GM12878 (cell line): ENCODE measurements at regions not wholly inside any gene's neighbourhood (a gene's known extent, or its start where the extent isn't known, plus 50 kb on each side); places are given as distances from the start of the nearest gene placed in this dataset.

ENCODE experiments used
- ATAC-seq: fragments of 200-7000 bp; cut with Tn5 transposase; 3 replicates; pipeline ENCODE4 v1.9.1; 2020; ENCODE audit warnings: mild to moderate bottlenecking, moderate library complexity
- BruUV-seq: library from RNA; stranded (reverse); fragments of 400-500 nt; replicated peaks from 2 replicates; lab custom pipeline; 2021; lab: Mats Ljungman, UMichigan
- CTCF ChIA-PET: fragments of 300-600 bp; sonication (Branson Sonifier 250); formaldehyde crosslinking; extraction: SDS; loops from one replicate; lab custom pipeline; 2021; ENCODE audit warnings: inconsistent platforms; lab: Yijun Ruan, JAX
- POLR2A ChIA-PET: fragments of 350-600 bp; formaldehyde crosslinking; extraction: SDS; loops from one replicate; lab custom pipeline; 2021; ENCODE audit warnings: inconsistent platforms; lab: Charles Lee
- RAD21 ChIA-PET: fragments of 300-600 bp; sonication (Branson Sonifier 250); formaldehyde crosslinking; loops from one replicate; lab custom pipeline; 2023; ENCODE audit warnings: antibody characterized with exemption; ENCODE audit not compliant: unreplicated experiment; lab: Charles Lee
- SMC1A ChIA-PET: fragments of 300-600 bp; sonication (Branson Sonifier 250); formaldehyde crosslinking; loops from one replicate; lab custom pipeline; 2023; ENCODE audit not compliant: unreplicated experiment, uncharacterized antibody; lab: Charles Lee
- DNase-seq: peaks from one replicate; pipeline ENCODE4 v3.0.0-alpha.2; 2011; ENCODE audit warnings: low read depth, low spot score
- FAIRE-seq: peaks from 3 replicates; lab custom pipeline; 2011; peaks lifted over from hg19 to GRCh38; lab: Jason Lieb, UNC
- H2AFZ ChIP-seq: 2 replicates; pipeline ENCODE4 v1.6.0; 2011; ENCODE audit warnings: low read depth, low read length, control low read depth; ENCODE audit not compliant: control insufficient read depth
- H3K27ac ChIP-seq: 2 replicates; pipeline ENCODE4 v1.5.1; 2011; ENCODE audit warnings: control low read depth; ENCODE audit not compliant: control insufficient read depth, insufficient read depth
- H3K27me3 ChIP-seq, 2 experiments: replicated peaks in 1 of 2; 2 replicates each; pipeline versions ENCODE4 v1.6.0 to v1.6.1; 2011; ENCODE audit warnings: low read length in 1 of 2; ENCODE audit not compliant: control insufficient read depth in 2 of 2, insufficient read depth in 2 of 2
- H3K36me3 ChIP-seq, 2 experiments: 2 replicates each; pipeline ENCODE4 v1.5.1; 2011; ENCODE audit warnings: low read length in 1 of 2; ENCODE audit not compliant: control insufficient read depth in 2 of 2, insufficient read depth in 2 of 2
- H3K4me1 ChIP-seq: 2 replicates; pipeline ENCODE4 v1.6.1; 2011; ENCODE audit warnings: mild to moderate bottlenecking, low read length, moderate library complexity, mixed read lengths; ENCODE audit not compliant: control insufficient read depth, insufficient read depth
- H3K4me2 ChIP-seq: 2 replicates; pipeline ENCODE4 v1.6.0; 2011; ENCODE audit warnings: control low read depth; ENCODE audit not compliant: control insufficient read depth, insufficient read depth
- H3K4me3 ChIP-seq: fragments of 200-600 bp; sonication (generic); 2 replicates; pipeline ENCODE4 v1.5.1; 2016
- H3K79me2 ChIP-seq: 2 replicates; pipeline ENCODE4 v1.6.0; 2011; ENCODE audit warnings: low read length; ENCODE audit not compliant: control insufficient read depth, insufficient read depth
- H3K9ac ChIP-seq: 2 replicates; pipeline ENCODE4 v1.8.0; 2011; ENCODE audit warnings: low read length, control low read depth, mixed read lengths; ENCODE audit not compliant: control insufficient read depth, insufficient read depth
- H3K9me3 ChIP-seq: replicated peaks from 3 replicates; pipeline ENCODE4 v1.5.1; 2011; ENCODE audit warnings: mild to moderate bottlenecking, low read length; ENCODE audit not compliant: control insufficient read depth, insufficient read depth
- H4K20me1 ChIP-seq: 2 replicates; pipeline ENCODE4 v1.6.0; 2011; ENCODE audit not compliant: control insufficient read depth, insufficient read depth
- EP300 ChIP-seq, 2 experiments: fragments of 150-350 bp in 1 of 2; IDR thresholded peaks; 2 replicates each; pipeline ENCODE4 v1.6.1; 2011 to 2012; ENCODE audit warnings: low read depth in 2 of 2, low read length in 2 of 2, borderline replicate concordance in 1 of 2, improper control_type of control experiment in 1 of 2, inconsistent platforms in 1 of 2; ENCODE audit not compliant: control insufficient read depth in 1 of 2
- FOS ChIP-seq: IDR thresholded peaks from 3 replicates; pipeline ENCODE4 v1.6.1; 2011; ENCODE audit warnings: borderline replicate concordance; ENCODE audit not compliant: insufficient read length; ENCODE audit errors: extremely low read depth
- HDAC6 ChIP-seq: fragments of 200-600 bp; sonication (generic); IDR thresholded peaks from one replicate; pipeline ENCODE4 v1.8.0; 2017; ENCODE audit warnings: antibody characterized with exemption; ENCODE audit not compliant: unreplicated experiment
- KAT2A ChIP-seq: conservative IDR thresholded peaks from 2 replicates; pipeline ENCODE4 v1.6.1; 2011; ENCODE audit warnings: low read depth, low read length; ENCODE audit not compliant: control insufficient read depth
- KLF5 ChIP-seq: fragments of 450-650 bp; IDR thresholded peaks from 2 replicates; pipeline ENCODE4 v1.6.1; 2014; ENCODE audit warnings: mild to moderate bottlenecking; ENCODE audit not compliant: partially characterized antibody
- NFXL1 ChIP-seq: fragments of 450-650 bp; IDR thresholded peaks from 2 replicates; pipeline ENCODE4 v1.6.1; 2017; ENCODE audit warnings: antibody characterized with exemption, mild to moderate bottlenecking, borderline replicate concordance
- NRF1 ChIP-seq: conservative IDR thresholded peaks from 2 replicates; pipeline ENCODE4 v1.6.1; 2011; ENCODE audit warnings: mild to moderate bottlenecking, low read depth, low read length, improper control_type of control experiment
- RELA ChIP-seq: fragments of 450-650 bp; IDR thresholded peaks from 2 replicates; pipeline ENCODE4 v1.8.0; 2014; ENCODE audit warnings: borderline replicate concordance; ENCODE audit not compliant: partially characterized antibody
- SUZ12 ChIP-seq: fragments of 200-600 bp; sonication (generic); IDR thresholded peaks from one replicate; pipeline ENCODE4 v1.6.1; 2018; ENCODE audit warnings: antibody characterized with exemption, mild to moderate bottlenecking; ENCODE audit not compliant: unreplicated experiment
- WRNIP1 ChIP-seq: IDR thresholded peaks from 2 replicates; pipeline ENCODE4 v1.6.1; 2011; ENCODE audit warnings: low read depth, low read length, improper control_type of control experiment, borderline replicate concordance
- ZNF217 ChIP-seq: fragments of 450-650 bp; IDR thresholded peaks from 2 replicates; pipeline ENCODE4 v1.6.1; 2017; ENCODE audit warnings: antibody characterized with exemption, mild to moderate bottlenecking
- ZSCAN29 ChIP-seq: fragments of 450-650 bp; IDR thresholded peaks from 2 replicates; pipeline ENCODE4 v1.6.1; 2017; ENCODE audit warnings: mild to moderate bottlenecking, moderate library complexity
- WGBS: methylation state at CpG from one replicate; pipeline ENCODE4 v1.1.6; 2016; ENCODE audit warnings: low lambda C conversion rate; ENCODE audit not compliant: insufficient replicate concordance, insufficient coverage; ENCODE audit errors: missing lambda C conversion rate; 5-methylcytosine and 5-hydroxymethylcytosine counted together
- in situ Hi-C: fragments of 300-500 bp; cut with MboI; formaldehyde crosslinking; loops from 9 replicates; pipeline ENCODE4 v1.14.3; 2018; ENCODE audit warnings: mixed read lengths
- intact Hi-C: fragments of 100-400 bp; cut with micrococcal nuclease; formaldehyde crosslinking; loops from one replicate; pipeline ENCODE4 v1.14.2; 2022; ENCODE audit not compliant: unreplicated experiment
- TF ChIP-seq, protein P1 (sequence below): fragments of 450-650 bp; IDR thresholded peaks from 2 replicates; pipeline ENCODE4 v1.6.1; 2016; ENCODE audit warnings: mild to moderate bottlenecking, moderate library complexity, borderline replicate concordance
- TF ChIP-seq, protein P2 (sequence below): fragments of 450-650 bp; IDR thresholded peaks from 2 replicates; pipeline ENCODE4 v1.6.1; 2018; ENCODE audit warnings: borderline replicate concordance, mild to moderate bottlenecking; ENCODE audit not compliant: partially characterized antibody
- TF ChIP-seq, protein P3 (sequence below): IDR thresholded peaks from 2 replicates; pipeline ENCODE4 v1.6.1; 2012; ENCODE audit warnings: low read depth, low read length, improper control_type of control experiment

DNA sequence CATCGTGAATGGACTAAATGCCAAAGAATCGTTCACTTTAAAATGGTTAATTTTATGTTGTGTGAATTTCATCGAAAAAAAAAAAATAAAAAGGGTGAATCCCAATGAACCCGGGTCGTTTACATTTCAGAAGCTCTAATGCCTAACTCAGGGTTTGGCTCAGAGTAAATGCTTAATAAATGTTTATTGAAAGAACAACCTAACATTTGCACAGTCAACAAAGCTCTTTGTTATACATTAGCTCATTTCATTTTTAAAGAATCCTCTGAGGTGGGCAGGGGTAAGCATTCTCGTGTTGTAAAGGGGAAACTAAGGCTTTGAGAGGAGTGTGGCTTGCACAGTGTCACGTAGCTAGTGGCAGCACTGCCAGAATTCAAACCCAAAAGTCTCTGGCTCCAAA lies 109.5 kb downstream of the RPLP1 start:
- in situ Hi-C loops (no loop called here), intact Hi-C loops (no loop called here)
- Histone ChIP-seq H3K27me3 (peaks cover 1 to 3% of the 10 kb centered on the region in 2 experiments), H4K20me1 (no peaks in the 10 kb centered on the region), H3K36me3 (no peaks in the 10 kb centered on the region), H3K9ac (no peak overlapping the region), H3K27ac (no peak overlapping the region), H3K4me2 (no peak overlapping the region), H3K79me2 (no peaks in the 10 kb centered on the region), H3K4me1 (no peaks in the 10 kb centered on the region), H3K4me3 (no peak overlapping the region), H3K9me3 (no peaks in the 10 kb centered on the region), H2AFZ (no peak overlapping the region)
- no peak for FAIRE-seq
- no TSS peak for BruUV-seq
- no peak for ATAC-seq
- RAD21 ChIA-PET = no interaction called here
- SMC1A ChIA-PET = no interaction called here
- CTCF ChIA-PET = no interaction called here
- 27% methylated on average over 7 of the region's 7 CpGs for WGBS
- POLR2A ChIA-PET = no interaction called here
- no peak for DNase-seq
- TF ChIP-seq ZNF217 (no peak), RELA (no peak), EP300 (IDR thresholded peaks at IDR 0.05; ENCODE audit: borderline replicate concordance in 1 of 2, control insufficient read depth in 1 of 2, low read depth in 2 of 2, low read length in 2 of 2) (no peak), NFXL1 (no peak), WRNIP1 (no peak), KAT2A (no peak), FOS (no peak), SUZ12 (no peak), NRF1 (no peak), KLF5 (no peak), ZSCAN29 (no peak), HDAC6 (no peak)
- TF ChIP-seq, protein P1, sequence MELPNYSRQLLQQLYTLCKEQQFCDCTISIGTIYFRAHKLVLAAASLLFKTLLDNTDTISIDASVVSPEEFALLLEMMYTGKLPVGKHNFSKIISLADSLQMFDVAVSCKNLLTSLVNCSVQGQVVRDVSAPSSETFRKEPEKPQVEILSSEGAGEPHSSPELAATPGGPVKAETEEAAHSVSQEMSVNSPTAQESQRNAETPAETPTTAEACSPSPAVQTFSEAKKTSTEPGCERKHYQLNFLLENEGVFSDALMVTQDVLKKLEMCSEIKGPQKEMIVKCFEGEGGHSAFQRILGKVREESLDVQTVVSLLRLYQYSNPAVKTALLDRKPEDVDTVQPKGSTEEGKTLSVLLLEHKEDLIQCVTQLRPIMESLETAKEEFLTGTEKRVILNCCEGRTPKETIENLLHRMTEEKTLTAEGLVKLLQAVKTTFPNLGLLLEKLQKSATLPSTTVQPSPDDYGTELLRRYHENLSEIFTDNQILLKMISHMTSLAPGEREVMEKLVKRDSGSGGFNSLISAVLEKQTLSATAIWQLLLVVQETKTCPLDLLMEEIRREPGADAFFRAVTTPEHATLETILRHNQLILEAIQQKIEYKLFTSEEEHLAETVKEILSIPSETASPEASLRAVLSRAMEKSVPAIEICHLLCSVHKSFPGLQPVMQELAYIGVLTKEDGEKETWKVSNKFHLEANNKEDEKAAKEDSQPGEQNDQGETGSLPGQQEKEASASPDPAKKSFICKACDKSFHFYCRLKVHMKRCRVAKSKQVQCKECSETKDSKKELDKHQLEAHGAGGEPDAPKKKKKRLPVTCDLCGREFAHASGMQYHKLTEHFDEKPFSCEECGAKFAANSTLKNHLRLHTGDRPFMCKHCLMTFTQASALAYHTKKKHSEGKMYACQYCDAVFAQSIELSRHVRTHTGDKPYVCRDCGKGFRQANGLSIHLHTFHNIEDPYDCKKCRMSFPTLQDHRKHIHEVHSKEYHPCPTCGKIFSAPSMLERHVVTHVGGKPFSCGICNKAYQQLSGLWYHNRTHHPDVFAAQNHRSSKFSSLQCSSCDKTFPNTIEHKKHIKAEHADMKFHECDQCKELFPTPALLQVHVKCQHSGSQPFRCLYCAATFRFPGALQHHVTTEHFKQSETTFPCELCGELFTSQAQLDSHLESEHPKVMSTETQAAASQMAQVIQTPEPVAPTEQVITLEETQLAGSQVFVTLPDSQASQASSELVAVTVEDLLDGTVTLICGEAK = no peak
- TF ChIP-seq, protein P2, sequence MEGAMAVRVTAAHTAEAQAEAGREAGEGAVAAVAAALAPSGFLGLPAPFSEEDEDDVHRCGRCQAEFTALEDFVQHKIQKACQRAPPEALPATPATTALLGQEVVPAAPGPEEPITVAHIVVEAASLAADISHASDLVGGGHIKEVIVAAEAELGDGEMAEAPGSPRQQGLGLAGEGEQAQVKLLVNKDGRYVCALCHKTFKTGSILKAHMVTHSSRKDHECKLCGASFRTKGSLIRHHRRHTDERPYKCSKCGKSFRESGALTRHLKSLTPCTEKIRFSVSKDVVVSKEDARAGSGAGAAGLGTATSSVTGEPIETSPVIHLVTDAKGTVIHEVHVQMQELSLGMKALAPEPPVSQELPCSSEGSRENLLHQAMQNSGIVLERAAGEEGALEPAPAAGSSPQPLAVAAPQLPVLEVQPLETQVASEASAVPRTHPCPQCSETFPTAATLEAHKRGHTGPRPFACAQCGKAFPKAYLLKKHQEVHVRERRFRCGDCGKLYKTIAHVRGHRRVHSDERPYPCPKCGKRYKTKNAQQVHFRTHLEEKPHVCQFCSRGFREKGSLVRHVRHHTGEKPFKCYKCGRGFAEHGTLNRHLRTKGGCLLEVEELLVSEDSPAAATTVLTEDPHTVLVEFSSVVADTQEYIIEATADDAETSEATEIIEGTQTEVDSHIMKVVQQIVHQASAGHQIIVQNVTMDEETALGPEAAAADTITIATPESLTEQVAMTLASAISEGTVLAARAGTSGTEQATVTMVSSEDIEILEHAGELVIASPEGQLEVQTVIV = no peak
- TF ChIP-seq, protein P3, sequence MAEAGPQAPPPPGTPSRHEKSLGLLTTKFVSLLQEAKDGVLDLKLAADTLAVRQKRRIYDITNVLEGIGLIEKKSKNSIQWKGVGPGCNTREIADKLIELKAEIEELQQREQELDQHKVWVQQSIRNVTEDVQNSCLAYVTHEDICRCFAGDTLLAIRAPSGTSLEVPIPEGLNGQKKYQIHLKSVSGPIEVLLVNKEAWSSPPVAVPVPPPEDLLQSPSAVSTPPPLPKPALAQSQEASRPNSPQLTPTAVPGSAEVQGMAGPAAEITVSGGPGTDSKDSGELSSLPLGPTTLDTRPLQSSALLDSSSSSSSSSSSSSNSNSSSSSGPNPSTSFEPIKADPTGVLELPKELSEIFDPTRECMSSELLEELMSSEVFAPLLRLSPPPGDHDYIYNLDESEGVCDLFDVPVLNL = no peak
